ENCODE measurements at regions not wholly inside any gene's neighbourhood (a gene's known extent, or its start where the extent isn't known, plus 50 kb on each side); places are given as distances from the start of the nearest gene placed in this dataset.
A peak's percentile ranks its signal among the peaks of the same experiment; 100 is the strongest.

DNA sequence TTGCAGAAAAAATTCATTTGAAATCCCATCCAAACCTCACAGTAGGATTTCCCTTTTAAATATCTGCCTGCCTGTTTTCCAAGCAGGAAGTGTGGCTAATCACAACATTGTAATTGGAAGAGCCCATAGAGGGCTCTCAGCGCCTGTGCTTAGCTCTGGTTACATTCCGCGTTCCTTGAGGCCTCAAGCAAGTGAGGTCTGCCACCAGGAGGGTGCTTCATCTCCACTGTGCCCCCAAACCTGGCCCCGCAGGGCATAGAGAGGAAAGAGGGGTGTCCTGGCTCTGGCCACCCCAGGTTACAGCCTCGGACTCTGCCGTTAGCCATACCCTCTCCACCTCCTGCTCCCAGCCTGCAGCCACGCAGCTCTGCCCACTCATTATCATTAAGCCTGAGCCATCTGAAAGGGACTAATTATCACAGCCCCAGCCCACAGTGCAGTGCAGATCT lies 214.8 kb downstream of the SP3 start:
- Histone ChIP-seq H4K20me1 (ENCODE audit: insufficient read depth, low read length) (no peaks in the 10 kb centered on the region), H3K36me3 (replicated peaks in 1 of 2; ENCODE audit: control insufficient read depth in 1 of 2, insufficient read depth in 2 of 2, low read length in 2 of 2) (no peaks in the 10 kb centered on the region), H3K4me3 (replicated peaks in 1 of 3; ENCODE audit: insufficient read depth in 1 of 3, low read depth in 2 of 3, low read length in 3 of 3) (no peak overlapping the region), H3K4me2 (ENCODE audit: low read depth, low read length) (no peak overlapping the region), H3K9ac (ENCODE audit: insufficient read depth, low read depth, low read length) (no peak overlapping the region), H3K27ac (ENCODE audit: extremely low read length, insufficient read depth, low read length) (no peak overlapping the region), H2AFZ (ENCODE audit: low read length) (no peak overlapping the region), H3K79me2 (ENCODE audit: insufficient read depth, low read length) (no peaks in the 10 kb centered on the region), H3K9me3 (ENCODE audit: low read length) (no peaks in the 10 kb centered on the region), H3K4me1 (ENCODE audit: insufficient read depth, low read length) (peaks cover 8% of the 10 kb centered on the region; the same call in 1 of the 2 replicates), H3K27me3 (ENCODE audit: control insufficient read depth in 1 of 2, insufficient read depth in 2 of 2, low read length in 2 of 2) (peaks cover 0 to 19% of the 10 kb centered on the region in 2 experiments; a peak in 2 of 5 replicates)
- ChIA-PET POLR2A (no interaction called here), CTCF (ENCODE audit: low intra/inter-chr PET ratio, low total read pairs) (interaction anchor here (1.6 kb wide), 1 partner anchor 348 kb away, joined by 8 read pairs; no protein-coding TSS in a partner anchor)
- ATAC-seq (peak; percentile 25; the same call in 1 of the 3 replicates), DNase-seq (ENCODE audit: low spot score) (no peak), FAIRE-seq (no peak)
- no TSS peak for BruUV-seq (replicated peaks)
- TF ChIP-seq, protein P1, sequence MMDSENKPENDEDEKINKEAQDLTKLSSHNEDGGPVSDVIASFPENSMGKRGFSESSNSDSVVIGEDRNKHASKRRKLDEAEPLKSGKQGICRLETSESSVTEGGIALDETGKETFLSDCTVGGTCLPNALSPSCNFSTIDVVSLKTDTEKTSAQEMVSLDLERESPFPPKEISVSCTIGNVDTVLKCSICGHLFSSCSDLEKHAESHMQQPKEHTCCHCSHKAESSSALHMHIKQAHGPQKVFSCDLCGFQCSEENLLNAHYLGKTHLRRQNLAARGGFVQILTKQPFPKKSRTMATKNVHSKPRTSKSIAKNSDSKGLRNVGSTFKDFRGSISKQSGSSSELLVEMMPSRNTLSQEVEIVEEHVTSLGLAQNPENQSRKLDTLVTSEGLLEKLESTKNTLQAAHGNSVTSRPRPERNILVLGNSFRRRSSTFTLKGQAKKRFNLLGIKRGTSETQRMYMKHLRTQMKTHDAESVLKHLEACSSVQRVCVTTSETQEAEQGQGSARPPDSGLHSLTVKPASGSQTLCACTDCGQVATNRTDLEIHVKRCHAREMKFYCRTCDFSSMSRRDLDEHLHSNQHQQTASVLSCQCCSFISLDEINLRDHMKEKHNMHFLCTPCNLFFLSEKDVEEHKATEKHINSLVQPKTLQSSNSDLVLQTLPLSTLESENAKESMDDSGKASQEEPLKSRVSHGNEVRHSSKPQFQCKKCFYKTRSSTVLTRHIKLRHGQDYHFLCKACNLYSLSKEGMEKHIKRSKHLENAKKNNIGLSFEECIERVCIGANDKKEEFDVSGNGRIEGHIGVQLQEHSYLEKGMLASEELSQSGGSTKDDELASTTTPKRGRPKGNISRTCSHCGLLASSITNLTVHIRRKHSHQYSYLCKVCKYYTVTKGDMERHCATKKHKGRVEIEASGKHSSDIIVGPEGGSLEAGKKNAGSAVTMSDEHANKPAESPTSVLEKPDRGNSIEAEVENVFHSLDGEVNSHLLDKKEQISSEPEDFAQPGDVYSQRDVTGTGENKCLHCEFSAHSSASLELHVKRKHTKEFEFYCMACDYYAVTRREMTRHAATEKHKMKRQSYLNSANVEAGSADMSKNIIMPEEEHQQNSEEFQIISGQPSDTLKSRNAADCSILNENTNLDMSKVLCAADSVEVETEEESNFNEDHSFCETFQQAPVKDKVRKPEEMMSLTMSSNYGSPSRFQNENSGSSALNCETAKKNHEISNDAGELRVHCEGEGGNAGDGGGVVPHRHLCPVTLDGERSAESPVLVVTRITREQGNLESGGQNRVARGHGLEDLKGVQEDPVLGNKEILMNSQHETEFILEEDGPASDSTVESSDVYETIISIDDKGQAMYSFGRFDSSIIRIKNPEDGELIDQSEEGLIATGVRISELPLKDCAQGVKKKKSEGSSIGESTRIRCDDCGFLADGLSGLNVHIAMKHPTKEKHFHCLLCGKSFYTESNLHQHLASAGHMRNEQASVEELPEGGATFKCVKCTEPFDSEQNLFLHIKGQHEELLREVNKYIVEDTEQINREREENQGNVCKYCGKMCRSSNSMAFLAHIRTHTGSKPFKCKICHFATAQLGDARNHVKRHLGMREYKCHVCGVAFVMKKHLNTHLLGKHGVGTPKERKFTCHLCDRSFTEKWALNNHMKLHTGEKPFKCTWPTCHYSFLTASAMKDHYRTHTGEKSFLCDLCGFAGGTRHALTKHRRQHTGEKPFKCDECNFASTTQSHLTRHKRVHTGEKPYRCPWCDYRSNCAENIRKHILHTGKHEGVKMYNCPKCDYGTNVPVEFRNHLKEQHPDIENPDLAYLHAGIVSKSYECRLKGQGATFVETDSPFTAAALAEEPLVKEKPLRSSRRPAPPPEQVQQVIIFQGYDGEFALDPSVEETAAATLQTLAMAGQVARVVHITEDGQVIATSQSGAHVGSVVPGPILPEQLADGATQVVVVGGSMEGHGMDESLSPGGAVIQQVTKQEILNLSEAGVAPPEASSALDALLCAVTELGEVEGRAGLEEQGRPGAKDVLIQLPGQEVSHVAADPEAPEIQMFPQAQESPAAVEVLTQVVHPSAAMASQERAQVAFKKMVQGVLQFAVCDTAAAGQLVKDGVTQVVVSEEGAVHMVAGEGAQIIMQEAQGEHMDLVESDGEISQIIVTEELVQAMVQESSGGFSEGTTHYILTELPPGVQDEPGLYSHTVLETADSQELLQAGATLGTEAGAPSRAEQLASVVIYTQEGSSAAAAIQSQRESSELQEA (CRISPR knock-in tag; IDR thresholded peaks at IDR 0.05; ENCODE audit: not compliant biosample characterization), result no peak
- TF ChIP-seq, protein P2, sequence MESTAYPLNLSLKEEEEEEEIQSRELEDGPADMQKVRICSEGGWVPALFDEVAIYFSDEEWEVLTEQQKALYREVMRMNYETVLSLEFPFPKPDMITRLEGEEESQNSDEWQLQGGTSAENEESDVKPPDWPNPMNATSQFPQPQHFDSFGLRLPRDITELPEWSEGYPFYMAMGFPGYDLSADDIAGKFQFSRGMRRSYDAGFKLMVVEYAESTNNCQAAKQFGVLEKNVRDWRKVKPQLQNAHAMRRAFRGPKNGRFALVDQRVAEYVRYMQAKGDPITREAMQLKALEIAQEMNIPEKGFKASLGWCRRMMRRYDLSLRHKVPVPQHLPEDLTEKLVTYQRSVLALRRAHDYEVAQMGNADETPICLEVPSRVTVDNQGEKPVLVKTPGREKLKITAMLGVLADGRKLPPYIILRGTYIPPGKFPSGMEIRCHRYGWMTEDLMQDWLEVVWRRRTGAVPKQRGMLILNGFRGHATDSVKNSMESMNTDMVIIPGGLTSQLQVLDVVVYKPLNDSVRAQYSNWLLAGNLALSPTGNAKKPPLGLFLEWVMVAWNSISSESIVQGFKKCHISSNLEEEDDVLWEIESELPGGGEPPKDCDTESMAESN (CRISPR knock-in tag; conservative IDR thresholded peaks at IDR 0.05), result no peak
- no peak for TF ChIP-seq SETDB1 (CRISPR knock-in tag; IDR thresholded peaks at IDR 0.05; ENCODE audit: borderline replicate concordance)
- TF ChIP-seq ARNT (IDR thresholded peaks at IDR 0.05), result no peak
- TF ChIP-seq ASH2L (IDR thresholded peaks at IDR 0.05; ENCODE audit: insufficient read length, low read depth, low read length), result no peak
- no peak for TF ChIP-seq ZNF441 (CRISPR knock-in tag; IDR thresholded peaks at IDR 0.05; ENCODE audit: borderline replicate concordance)
- TF ChIP-seq TCF12 (IDR thresholded peaks at IDR 0.05), result no peak
- no peak for TF ChIP-seq TCF12 (CRISPR knock-in tag; IDR thresholded peaks at IDR 0.05)
- in situ Hi-C loops (cut with HindIII; ENCODE audit: extremely low pct_ligation_motif_present, low pct_unique_long_range_greater_than_20kb) (no loop called here), intact Hi-C loops (cut with micrococcal nuclease; ENCODE audit: unreplicated experiment) (no loop called here)
- WGBS (ENCODE audit: low lambda C conversion rate), result 53% methylated on average over 7 of the region's 7 CpGs

Data from HepG2 (cell line).